Neural crest cell (in vitro differentiated cells): ENCODE measurements at regions not wholly inside any gene's neighbourhood (a gene's known extent, or its start where the extent isn't known, plus 50 kb on each side); places are given as distances from the start of the nearest gene placed in this dataset.
"Not testable (repeated sequence)": the region's sequence is repeated elsewhere in the genome, so short reads cannot be mapped to it uniquely, and the experiment has no call there.

ENCODE experiments used
- DNase-seq: peaks from one replicate; pipeline ENCODE4 v3.0.0; 2021; ENCODE audit warnings: low read depth, mixed read lengths, low spot score
- H3K27ac Mint-ChIP-seq: one replicate; pipeline ENCODE4 v1.8.0; 2021; ENCODE audit warnings: mild to moderate bottlenecking, mixed read lengths; ENCODE audit not compliant: unreplicated experiment
- H3K27me3 Mint-ChIP-seq: 2 replicates; pipeline ENCODE4 v1.8.0; 2021; ENCODE audit warnings: low read depth, mild to moderate bottlenecking, mixed read lengths
- H3K36me3 Mint-ChIP-seq: 2 replicates; pipeline ENCODE4 v1.8.0; 2021; ENCODE audit warnings: low read depth, mild to moderate bottlenecking, mixed read lengths
- H3K4me1 Mint-ChIP-seq: 2 replicates; pipeline ENCODE4 v1.8.0; 2021; ENCODE audit warnings: mixed read lengths
- H3K4me3 Mint-ChIP-seq: one replicate; pipeline ENCODE4 v1.8.0; 2021; ENCODE audit warnings: mild to moderate bottlenecking, mixed read lengths
- H3K9me3 Mint-ChIP-seq: 2 replicates; pipeline ENCODE4 v1.8.0; 2021; ENCODE audit warnings: mixed read lengths
- CTCF ChIP-seq: fragments of 200-600 bp; sonication (generic); conservative IDR thresholded peaks from 2 replicates; pipeline ENCODE4 v1.5.0; 2021; ENCODE audit warnings: antibody characterized with exemption, mild to moderate bottlenecking

DNA sequence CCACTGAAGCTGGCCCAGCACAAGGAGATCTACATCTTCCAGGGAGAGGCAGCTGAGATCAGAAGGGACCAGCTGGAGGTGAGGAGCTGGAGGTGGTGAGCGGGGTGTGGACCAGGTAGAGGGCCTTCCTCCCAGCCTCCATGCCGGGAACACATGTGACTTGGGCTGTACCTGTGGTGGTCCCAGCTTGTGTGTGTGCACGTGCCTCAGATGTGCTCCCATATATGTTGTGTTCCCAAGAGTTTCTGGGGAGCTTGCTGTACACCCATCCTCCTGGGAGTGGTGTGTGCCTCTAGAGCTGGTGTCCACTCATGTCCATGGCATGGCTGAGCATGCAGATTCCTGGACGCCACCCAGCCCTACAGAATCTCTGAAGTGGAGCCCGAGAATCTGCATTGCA is 183.7 kb upstream of the AKAP13 start:
- not testable (repeated sequence) for H3K27ac Mint-ChIP-seq, DNase-seq, H3K27me3 Mint-ChIP-seq, H3K4me3 Mint-ChIP-seq, H3K4me1 Mint-ChIP-seq, H3K9me3 Mint-ChIP-seq, H3K36me3 Mint-ChIP-seq

GRCh38 chr15:85197582-85197981 is 182.8 kb upstream of the AKAP13 start:
- not testable (repeated sequence) for DNase-seq, H3K9me3 Mint-ChIP-seq, H3K27ac Mint-ChIP-seq, H3K4me1 Mint-ChIP-seq, H3K36me3 Mint-ChIP-seq, H3K27me3 Mint-ChIP-seq, H3K4me3 Mint-ChIP-seq

GRCh38 chr15:85198432-85198831 is 182.0 kb upstream of the AKAP13 start:
- H3K4me1 Mint-ChIP-seq, H3K27me3 Mint-ChIP-seq, DNase-seq, H3K9me3 Mint-ChIP-seq, H3K36me3 Mint-ChIP-seq, H3K27ac Mint-ChIP-seq, H3K4me3 Mint-ChIP-seq: not testable (repeated sequence)

- H3K4me3 Mint-ChIP-seq, H3K27ac Mint-ChIP-seq, H3K9me3 Mint-ChIP-seq, H3K4me1 Mint-ChIP-seq, H3K27me3 Mint-ChIP-seq, H3K36me3 Mint-ChIP-seq, DNase-seq: not testable (repeated sequence)
Observed at GRCh38 chr15:85200215-85200614, 180.2 kb upstream of the AKAP13 start.

DNA sequence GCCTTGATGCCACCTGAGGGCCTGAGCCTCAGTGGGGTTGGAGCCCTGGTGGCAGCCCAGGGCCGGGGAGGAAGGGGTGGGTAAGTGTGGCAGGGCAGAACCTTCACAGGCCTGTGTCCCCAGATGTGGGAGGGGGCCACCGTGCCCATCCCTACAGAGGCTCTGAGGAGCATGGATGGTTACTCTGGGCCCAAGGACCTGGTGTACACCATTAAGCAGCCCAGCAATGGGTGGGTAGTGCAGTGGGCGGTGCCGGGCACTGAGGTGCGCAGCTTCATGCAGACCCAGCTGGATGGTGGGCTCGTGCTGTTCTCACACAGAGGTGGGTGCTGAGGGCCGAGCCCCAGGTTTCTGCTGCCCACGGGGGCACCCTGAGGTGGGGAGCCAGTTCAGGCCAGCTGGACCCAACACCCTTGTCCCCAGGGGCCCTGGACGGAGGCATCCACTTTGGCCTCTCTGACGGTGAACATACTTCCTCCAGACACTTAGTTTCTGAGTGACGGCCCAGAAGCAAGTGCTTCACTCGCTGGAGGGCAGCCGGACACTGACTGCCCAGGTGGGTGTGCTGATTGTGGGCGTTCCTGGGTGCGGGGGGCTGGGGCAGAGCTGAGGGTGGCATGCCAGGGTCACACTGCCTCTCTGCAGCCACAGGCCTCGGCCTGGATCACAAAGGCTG is 179.1 kb upstream of the AKAP13 start:
- H3K4me3 Mint-ChIP-seq, DNase-seq, H3K36me3 Mint-ChIP-seq, H3K9me3 Mint-ChIP-seq, H3K27ac Mint-ChIP-seq, H3K4me1 Mint-ChIP-seq, H3K27me3 Mint-ChIP-seq: not testable (repeated sequence)

- not testable (repeated sequence) for H3K36me3 Mint-ChIP-seq, H3K9me3 Mint-ChIP-seq, H3K27me3 Mint-ChIP-seq, H3K4me1 Mint-ChIP-seq, H3K4me3 Mint-ChIP-seq, H3K27ac Mint-ChIP-seq, DNase-seq
Observed at GRCh38 chr15:85204481-85204880, 175.9 kb upstream of the AKAP13 start.

DNA sequence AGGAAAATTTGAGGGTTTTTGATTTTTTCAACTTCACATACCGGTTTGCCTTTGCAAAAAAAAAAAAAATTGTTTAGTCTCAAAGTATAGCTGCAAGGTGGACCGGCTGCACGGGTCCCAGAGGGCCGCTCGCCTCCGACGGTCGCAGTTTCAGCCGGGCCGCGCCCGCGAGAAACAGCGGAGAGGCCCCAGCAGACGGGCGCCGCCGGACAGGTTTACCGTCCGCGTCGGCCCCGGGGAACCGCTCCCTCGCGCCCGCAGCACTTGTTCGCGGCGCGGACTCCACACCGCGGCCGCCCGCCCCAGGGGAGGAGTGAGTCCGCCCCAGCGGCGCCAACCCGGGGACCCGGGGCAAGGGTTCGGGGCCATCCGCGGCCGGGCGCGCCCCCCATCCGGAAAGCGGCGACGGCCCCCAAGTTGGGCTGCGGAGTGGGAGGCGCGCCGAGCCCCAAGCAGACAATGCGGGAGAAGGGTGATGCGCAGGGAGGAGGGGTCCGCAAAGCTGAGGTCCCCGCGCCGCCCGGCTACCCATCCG is 146.5 kb upstream of the AKAP13 start:
- not testable (repeated sequence) for DNase-seq, H3K9me3 Mint-ChIP-seq, H3K27ac Mint-ChIP-seq, H3K4me3 Mint-ChIP-seq, H3K27me3 Mint-ChIP-seq, H3K36me3 Mint-ChIP-seq, H3K4me1 Mint-ChIP-seq

- not testable (repeated sequence) for H3K36me3 Mint-ChIP-seq, H3K27ac Mint-ChIP-seq, H3K9me3 Mint-ChIP-seq, DNase-seq, H3K4me1 Mint-ChIP-seq, H3K27me3 Mint-ChIP-seq, H3K4me3 Mint-ChIP-seq
Observed at GRCh38 chr15:85234450-85235196, 145.8 kb upstream of the AKAP13 start.

DNA sequence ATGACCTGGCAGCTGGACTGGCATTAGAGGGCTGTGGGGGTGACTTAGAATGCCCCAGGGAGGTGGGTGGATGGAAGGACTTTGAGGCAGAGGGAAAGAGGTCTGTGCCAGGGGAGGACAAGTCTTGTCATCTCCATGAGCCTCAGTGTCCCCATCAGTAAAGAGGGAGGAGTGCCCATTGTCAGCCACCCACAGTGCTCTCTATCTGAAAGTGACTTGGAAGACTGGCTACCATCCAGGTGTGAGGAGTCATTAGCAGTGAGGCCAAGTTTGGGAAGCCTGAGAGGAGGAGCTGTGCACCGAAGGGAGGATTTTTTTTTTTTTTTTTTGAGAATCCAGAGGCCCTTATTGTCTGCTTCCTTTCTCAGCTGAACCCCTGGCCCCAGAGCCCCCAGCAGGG is 136.3 kb upstream of the AKAP13 start:
- not testable (repeated sequence) for H3K4me1 Mint-ChIP-seq, H3K36me3 Mint-ChIP-seq, H3K9me3 Mint-ChIP-seq

DNA sequence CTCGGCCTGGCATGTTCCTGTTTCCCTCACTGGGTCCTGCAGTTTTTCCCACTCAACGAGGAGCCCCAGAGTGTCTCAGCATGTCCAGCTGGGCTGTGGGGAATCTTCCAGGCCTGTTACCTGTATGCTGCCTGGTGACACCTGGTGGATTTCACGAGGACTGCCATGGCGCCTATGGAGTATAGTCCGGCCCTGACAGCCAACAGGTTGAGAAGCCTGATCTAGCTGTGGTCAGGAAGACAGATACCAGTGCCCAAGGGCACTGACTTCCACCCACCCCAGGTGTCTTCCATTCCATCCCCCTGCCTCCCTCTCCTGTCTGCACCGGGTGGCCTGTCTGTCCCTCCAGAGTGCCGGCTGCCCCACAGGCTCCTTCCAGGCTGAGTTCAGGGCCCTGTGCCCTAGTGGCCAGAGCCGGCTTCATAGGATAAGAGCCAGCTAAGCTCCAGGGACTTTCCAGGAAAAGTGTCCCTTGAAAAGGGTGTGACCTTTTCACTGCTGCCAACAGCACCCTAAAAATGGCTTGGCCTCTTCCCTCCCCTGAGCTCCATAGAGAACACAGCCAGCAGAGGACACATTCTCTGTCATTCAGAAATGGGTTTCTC is 129.4 kb upstream of the AKAP13 start:
- H3K9me3 Mint-ChIP-seq, H3K36me3 Mint-ChIP-seq, H3K4me3 Mint-ChIP-seq, H3K4me1 Mint-ChIP-seq, H3K27me3 Mint-ChIP-seq, H3K27ac Mint-ChIP-seq, DNase-seq: not testable (repeated sequence)
- peak; percentile 20 for TF ChIP-seq CTCF

More for the DNA sequence above, 136.3 kb upstream of the AKAP13 start:
- not testable (repeated sequence) for DNase-seq, H3K27ac Mint-ChIP-seq, H3K27me3 Mint-ChIP-seq, H3K4me3 Mint-ChIP-seq

DNA sequence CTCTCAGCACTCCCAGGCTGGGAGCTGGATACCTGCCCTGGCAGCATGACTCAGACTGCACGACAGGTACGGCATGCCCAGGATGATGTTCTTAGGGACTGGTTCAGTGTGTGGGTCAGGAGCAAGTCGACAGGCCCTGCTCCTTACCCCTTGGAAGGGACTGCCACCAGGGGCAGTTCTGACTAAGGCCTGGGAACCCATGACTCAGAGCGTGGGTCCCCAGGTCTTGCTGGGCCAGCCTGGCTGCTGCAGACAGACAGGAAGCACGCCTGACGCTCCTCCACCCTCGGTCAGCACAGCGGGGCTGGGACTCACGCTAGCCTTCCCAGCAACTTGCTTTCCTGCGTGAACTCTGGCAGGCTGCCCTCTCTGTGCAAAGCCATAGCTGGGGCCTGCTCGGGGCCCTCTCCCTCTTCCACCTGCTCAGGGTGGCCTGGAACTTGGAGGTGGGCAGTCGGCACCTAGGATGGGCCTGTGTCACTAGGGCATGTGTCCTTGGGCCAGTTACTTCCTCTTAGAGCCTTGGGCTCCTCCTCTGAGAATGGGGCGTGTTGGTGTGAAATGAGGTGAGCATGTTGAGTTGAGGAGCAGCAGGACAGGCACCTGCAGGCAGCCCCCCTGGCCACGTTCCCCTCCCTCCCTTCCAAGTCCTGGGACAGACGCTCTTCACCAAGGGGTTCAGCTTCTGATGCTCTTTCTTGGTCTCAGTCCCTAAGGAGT is 127.0 kb upstream of the AKAP13 start:
- H3K4me3 Mint-ChIP-seq, H3K27ac Mint-ChIP-seq, DNase-seq, H3K27me3 Mint-ChIP-seq, H3K9me3 Mint-ChIP-seq, H3K36me3 Mint-ChIP-seq, H3K4me1 Mint-ChIP-seq: not testable (repeated sequence)

- H3K4me3 Mint-ChIP-seq, H3K27ac Mint-ChIP-seq, H3K36me3 Mint-ChIP-seq, H3K27me3 Mint-ChIP-seq, H3K9me3 Mint-ChIP-seq, H3K4me1 Mint-ChIP-seq, DNase-seq: not testable (repeated sequence)
Observed at GRCh38 chr15:85254961-85255360, 125.4 kb upstream of the AKAP13 start.
